ENCODE measurements at regions not wholly inside any gene's neighbourhood (a gene's known extent, or its start where the extent isn't known, plus 50 kb on each side); places are given as distances from the start of the nearest gene placed in this dataset.

DNA sequence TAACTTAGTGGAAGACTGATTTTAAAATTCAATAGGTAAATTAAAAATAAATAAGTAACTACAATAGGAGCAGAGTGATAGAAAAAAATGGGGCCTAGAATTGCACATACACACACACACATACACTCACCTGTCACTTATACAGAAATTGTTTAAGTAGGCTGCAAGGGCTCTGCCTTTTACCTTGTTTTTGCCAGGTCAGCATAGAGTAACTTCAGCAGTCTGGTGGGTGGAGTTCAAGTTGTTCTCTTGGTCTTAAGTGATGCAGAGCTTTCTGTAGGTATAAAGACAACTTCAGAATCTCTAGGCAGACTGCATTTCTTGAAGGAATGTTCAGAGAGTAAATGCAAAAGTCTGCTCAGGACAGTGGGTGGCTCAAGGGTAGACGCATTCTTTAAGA is 457.0 kb downstream of the INHBA start:
- CTCF ChIA-PET, result no interaction called here
- 96% methylated on average over 1 of the region's 1 CpG for WGBS (ENCODE audit: low lambda C conversion rate)

DNA sequence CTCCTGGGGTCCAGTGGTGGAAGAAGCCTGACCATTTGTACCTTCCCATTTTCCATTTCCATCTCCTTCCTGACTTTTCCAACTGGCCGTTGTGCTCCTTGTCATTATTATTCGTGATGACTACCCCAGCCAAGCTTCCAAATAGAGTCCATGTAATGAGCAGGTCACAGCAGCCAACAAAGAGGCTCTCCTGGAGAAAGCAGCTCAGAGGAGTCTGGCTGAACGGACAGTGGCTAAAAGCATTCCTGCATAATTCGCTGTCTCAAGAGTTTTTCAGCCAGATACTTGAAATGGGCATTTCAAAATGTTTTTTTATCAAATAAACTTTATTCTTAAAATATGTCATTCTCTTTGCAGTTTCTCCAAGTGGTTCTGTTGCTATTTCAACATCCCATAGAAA is 458.6 kb downstream of the INHBA start:
- Histone ChIP-seq H3K9me3 (no peaks in the 10 kb centered on the region), H3K79me2 (ENCODE audit: insufficient read depth) (no peaks in the 10 kb centered on the region), H3K4me1 (ENCODE audit: control insufficient read depth in 1 of 2, insufficient read depth in 2 of 2, low read depth in 1 of 2, low read length in 1 of 2) (no peaks in the 10 kb centered on the region; a peak in 1 of 4 replicates), H3K36me3 (replicated peaks in 1 of 2; ENCODE audit: control insufficient read depth in 1 of 2, insufficient read depth in 2 of 2, low read length in 1 of 2) (no peaks in the 10 kb centered on the region), H3K4me2 (no peak overlapping the region), H3K9me2 (no peaks in the 10 kb centered on the region), H4K20me1 (ENCODE audit: insufficient read depth) (no peaks in the 10 kb centered on the region), H3K27me3 (ENCODE audit: insufficient read depth) (no peaks in the 10 kb centered on the region), H3F3A (replicated peaks; ENCODE audit: insufficient read depth) (peaks cover 11% of the 10 kb centered on the region), H2AFZ (ENCODE audit: low read depth) (no peak overlapping the region), H3K4me3 (ENCODE audit: low read depth in 2 of 2, low read length in 1 of 2) (no peak overlapping the region), H3K9ac (no peak overlapping the region), H3K27ac (ENCODE audit: low read depth in 2 of 2, low read length in 1 of 2) (no peak overlapping the region)
- ChIA-PET POLR2A (no interaction called here), CTCF (interaction anchor here (0.9 kb wide), 1 partner anchor 467 kb away, joined by 3 read pairs; no protein-coding TSS in a partner anchor)
- DNase-seq, result no peak
- TF ChIP-seq NFIC (IDR thresholded peaks at IDR 0.05; ENCODE audit: borderline replicate concordance), result no peak
- 0 out of 2 replicates have a peak, but pooled peaks have one; percentile 4 for TF ChIP-seq TCF12 (IDR thresholded peaks at IDR 0.05)
- 54% methylated on average over 4 of the region's 4 CpGs for WGBS (ENCODE audit: low lambda C conversion rate)

More for the DNA sequence above, 457.0 kb downstream of the INHBA start:
- DNase-seq, result no peak
- Histone ChIP-seq H3K27me3 (ENCODE audit: insufficient read depth) (no peaks in the 10 kb centered on the region), H3K4me3 (ENCODE audit: low read depth in 2 of 2, low read length in 1 of 2) (no peak overlapping the region), H3K9ac (no peak overlapping the region), H3K79me2 (ENCODE audit: insufficient read depth) (no peaks in the 10 kb centered on the region), H3K27ac (ENCODE audit: low read depth in 2 of 2, low read length in 1 of 2) (no peak overlapping the region), H3F3A (replicated peaks; ENCODE audit: insufficient read depth) (peaks cover 8% of the 10 kb centered on the region), H4K20me1 (ENCODE audit: insufficient read depth) (no peaks in the 10 kb centered on the region), H3K9me2 (no peaks in the 10 kb centered on the region), H3K4me1 (ENCODE audit: control insufficient read depth in 1 of 2, insufficient read depth in 2 of 2, low read depth in 1 of 2, low read length in 1 of 2) (no peaks in the 10 kb centered on the region), H3K36me3 (replicated peaks in 1 of 2; ENCODE audit: control insufficient read depth in 1 of 2, insufficient read depth in 2 of 2, low read length in 1 of 2) (no peaks in the 10 kb centered on the region), H3K4me2 (no peak overlapping the region), H2AFZ (ENCODE audit: low read depth) (no peak overlapping the region), H3K9me3 (no peaks in the 10 kb centered on the region)
- TF ChIP-seq RFX5 (IDR thresholded peaks at IDR 0.05; ENCODE audit: low read length), result no peak
- POLR2A ChIA-PET, result no interaction called here

DNA sequence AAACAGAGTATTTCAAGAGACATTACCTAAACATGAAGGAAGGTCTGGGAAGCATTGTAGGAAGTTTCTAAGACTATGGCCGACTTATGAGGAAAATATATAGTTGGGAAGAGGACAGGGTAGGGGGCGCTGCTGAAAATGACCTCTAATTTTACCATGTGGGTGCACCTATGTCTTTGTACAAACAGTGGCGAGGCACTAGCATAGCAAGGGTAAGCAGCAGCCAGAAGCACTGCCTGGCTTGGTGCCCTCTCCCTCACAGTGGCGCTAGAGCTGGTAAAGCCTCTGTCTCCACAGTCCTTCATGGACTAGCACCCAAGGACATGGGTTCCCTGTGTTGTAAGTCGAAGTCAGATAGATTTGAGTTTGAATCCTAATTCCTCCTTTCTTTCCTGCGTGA is 461.2 kb downstream of the INHBA start:
- CTCF ChIA-PET, result interaction anchor here (1.3 kb wide), 1 partner anchor 9 kb away, joined by 3 read pairs; no protein-coding TSS in a partner anchor

More for the DNA sequence above, 461.2 kb downstream of the INHBA start:
- Histone ChIP-seq H3K9me2 (no peaks in the 10 kb centered on the region), H3K9me3 (no peaks in the 10 kb centered on the region), H3K4me1 (ENCODE audit: control insufficient read depth in 1 of 2, insufficient read depth in 2 of 2, low read depth in 1 of 2, low read length in 1 of 2) (no peaks in the 10 kb centered on the region; a peak in 2 of 4 replicates), H3K4me3 (ENCODE audit: low read depth in 2 of 2, low read length in 1 of 2) (no peak overlapping the region), H3K4me2 (no peak overlapping the region), H3K79me2 (ENCODE audit: insufficient read depth) (no peaks in the 10 kb centered on the region), H2AFZ (ENCODE audit: low read depth) (no peak overlapping the region), H3K9ac (no peak overlapping the region), H3K27ac (ENCODE audit: low read depth in 2 of 2, low read length in 1 of 2) (no peak overlapping the region), H4K20me1 (ENCODE audit: insufficient read depth) (no peaks in the 10 kb centered on the region), H3K36me3 (replicated peaks in 1 of 2; ENCODE audit: control insufficient read depth in 1 of 2, insufficient read depth in 2 of 2, low read length in 1 of 2) (no peaks in the 10 kb centered on the region), H3K27me3 (ENCODE audit: insufficient read depth) (no peaks in the 10 kb centered on the region), H3F3A (replicated peaks; ENCODE audit: insufficient read depth) (peaks cover 13% of the 10 kb centered on the region)
- WGBS (ENCODE audit: low lambda C conversion rate), result 90% methylated on average over 6 of the region's 6 CpGs
- POLR2A ChIA-PET, result no interaction called here
- DNase-seq, result no peak
- TF ChIP-seq SIN3A (IDR thresholded peaks at IDR 0.05; ENCODE audit: borderline replicate concordance, low read depth, low read length) (no peak), JUND (IDR thresholded peaks at IDR 0.05) (no peak), ELF1 (IDR thresholded peaks at IDR 0.05) (no peak), CTCF (IDR thresholded peaks at IDR 0.05) (no peak; the same call in 1 of the 2 replicates), CHD2 (IDR thresholded peaks at IDR 0.05; ENCODE audit: low read length, partially characterized antibody) (no peak), GATA2 (CRISPR knock-in tag; IDR thresholded peaks at IDR 0.05) (no peak), NFIC (IDR thresholded peaks at IDR 0.05; ENCODE audit: borderline replicate concordance) (no peak), ZBTB33 (IDR thresholded peaks at IDR 0.05; ENCODE audit: borderline replicate concordance, low read depth) (no peak), TCF12 (IDR thresholded peaks at IDR 0.05) (no peak), MEF2A (IDR thresholded peaks at IDR 0.05; ENCODE audit: borderline replicate concordance, low read depth) (no peak), MAX (IDR thresholded peaks at IDR 0.05; ENCODE audit: low read depth) (no peak)
- TF ChIP-seq, protein P1, sequence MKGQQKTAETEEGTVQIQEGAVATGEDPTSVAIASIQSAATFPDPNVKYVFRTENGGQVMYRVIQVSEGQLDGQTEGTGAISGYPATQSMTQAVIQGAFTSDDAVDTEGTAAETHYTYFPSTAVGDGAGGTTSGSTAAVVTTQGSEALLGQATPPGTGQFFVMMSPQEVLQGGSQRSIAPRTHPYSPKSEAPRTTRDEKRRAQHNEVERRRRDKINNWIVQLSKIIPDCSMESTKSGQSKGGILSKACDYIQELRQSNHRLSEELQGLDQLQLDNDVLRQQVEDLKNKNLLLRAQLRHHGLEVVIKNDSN (IDR thresholded peaks at IDR 0.05; ENCODE audit: borderline replicate concordance, low read depth), result no peak

All from SK-N-SH (cell line).